AG04449 (cell line): ENCODE measurements at regions not wholly inside any gene's neighbourhood (a gene's known extent, or its start where the extent isn't known, plus 50 kb on each side); places are given as distances from the start of the nearest gene placed in this dataset.

ENCODE experiments used
- CTCF ChIA-PET: fragments of 350-600 bp; formaldehyde crosslinking; extraction: SDS; loops from one replicate; lab custom pipeline; 2021; ENCODE audit warnings: antibody characterized with exemption; lab: Yijun Ruan, JAX
- POLR2A ChIA-PET: fragments of 400-600, 350-600 bp; formaldehyde crosslinking; extraction: SDS; loops from one replicate; lab custom pipeline; 2020; ENCODE audit warnings: antibody characterized with exemption, inconsistent platforms; lab: Yijun Ruan, JAX
- DNase-seq: peaks from one replicate; pipeline ENCODE4 v3.0.0-alpha.2; 2010; ENCODE audit warnings: low read depth, low spot score
- H3K4me3 ChIP-seq: 2 replicates; pipeline ENCODE4 v1.5.1; 2011; ENCODE audit warnings: low read depth, mild to moderate bottlenecking, control low read depth, low read length
- CTCF ChIP-seq: IDR thresholded peaks from one replicate; pipeline ENCODE4 v1.5.1; 2011; ENCODE audit warnings: mild to moderate bottlenecking, moderate library complexity, low read length, control low read depth, inconsistent platforms; ENCODE audit not compliant: insufficient read depth; ENCODE audit errors: missing control alignments

- POLR2A ChIA-PET, result no interaction called here
- no peak for TF ChIP-seq CTCF
- no peak overlapping the region for H3K4me3 ChIP-seq
- no peak for DNase-seq
- CTCF ChIA-PET, result no interaction called here
Measured at GRCh38 chr2:105631011-105631410, 113.7 kb upstream of the NCK2 start.

GRCh38 chr2:105629634-105630033 is 115.1 kb upstream of the NCK2 start:
- ChIA-PET CTCF (no interaction called here), POLR2A (no interaction called here)
- no peak for DNase-seq

GRCh38 chr2:105627534-105627933 is 117.2 kb upstream of the NCK2 start:
- TF ChIP-seq CTCF, result no peak
- POLR2A ChIA-PET, result no interaction called here
- CTCF ChIA-PET, result no interaction called here
- DNase-seq, result no peak
- no peak overlapping the region for H3K4me3 ChIP-seq

More at GRCh38 chr2:105629634-105630033, 115.1 kb upstream of the NCK2 start:
- no peak for TF ChIP-seq CTCF
- H3K4me3 ChIP-seq, result no peak overlapping the region

- ChIA-PET CTCF (no interaction called here), POLR2A (no interaction called here)
- no peak overlapping the region for H3K4me3 ChIP-seq
Measured at GRCh38 chr2:105626966-105627340, 117.8 kb upstream of the NCK2 start.

GRCh38 chr2:105626212-105626965 is 118.3 kb upstream of the NCK2 start:
- POLR2A ChIA-PET, result no interaction called here
- DNase-seq, result no peak
- CTCF ChIA-PET, result no interaction called here
- no peak for TF ChIP-seq CTCF
- H3K4me3 ChIP-seq, result no peak overlapping the region

More at GRCh38 chr2:105626966-105627340, 117.8 kb upstream of the NCK2 start:
- no peak for TF ChIP-seq CTCF
- DNase-seq, result no peak

GRCh38 chr2:105625632-105626031 is 119.1 kb upstream of the NCK2 start:
- no peak overlapping the region for H3K4me3 ChIP-seq
- POLR2A ChIA-PET, result no interaction called here
- no peak for DNase-seq
- TF ChIP-seq CTCF, result no peak
- CTCF ChIA-PET, result no interaction called here
